CD4-positive, CD25-positive, alpha-beta regulatory T cell (primary cell): ENCODE measurements at regions not wholly inside any gene's neighbourhood (a gene's known extent, or its start where the extent isn't known, plus 50 kb on each side); places are given as distances from the start of the nearest gene placed in this dataset.
A peak's percentile ranks its signal among the peaks of the same experiment; 100 is the strongest.

Experiments
- ATAC-seq, 2 donors: fragments of 150-1000 bp; cut with Tn5 transposase; one replicate each; pipeline ENCODE4 v1.10.0; 2021; ENCODE audit warnings: low read depth in 2 of 2, moderate number of reproducible peaks in 2 of 2, moderate library complexity in 1 of 2
- DNase-seq, 3 donors: peaks; one replicate each; pipeline versions ENCODE4 v3.0.0 to v3.0.0-alpha.2; 2012 to 2022; ENCODE audit warnings: mixed read lengths in 1 of 3
- H3K27ac ChIP-seq: one replicate; pipeline ENCODE4 v1.7.0; 2013; ENCODE audit warnings: mild to moderate bottlenecking, low read length; ENCODE audit not compliant: insufficient read depth, poor library complexity, severe bottlenecking
- H3K27me3 ChIP-seq: one replicate; pipeline ENCODE4 v1.7.0; 2013; ENCODE audit warnings: low read length; ENCODE audit not compliant: control insufficient read depth, insufficient read depth
- H3K36me3 ChIP-seq: one replicate; pipeline ENCODE4 v1.7.0; 2013; ENCODE audit warnings: mild to moderate bottlenecking, low read length, moderate library complexity; ENCODE audit not compliant: control insufficient read depth, insufficient read depth
- H3K4me1 ChIP-seq: 2 replicates; pipeline ENCODE4 v1.7.0; 2013; ENCODE audit warnings: mild to moderate bottlenecking, low read length; ENCODE audit not compliant: insufficient read depth, control insufficient read depth, poor library complexity, severe bottlenecking
- H3K4me3 ChIP-seq: one replicate; pipeline ENCODE4 v1.7.0; 2013; ENCODE audit warnings: low read depth, mild to moderate bottlenecking, low read length, moderate library complexity
- H3K9me3 ChIP-seq, 2 experiments: 1 replicate in 1 of 2; 2 replicates in 1 of 2; pipeline ENCODE4 v1.7.0; 2013; ENCODE audit warnings: low read length in 2 of 2, mild to moderate bottlenecking in 1 of 2, moderate library complexity in 1 of 2; ENCODE audit not compliant: control insufficient read depth in 2 of 2
- H3K27ac Mint-ChIP-seq, 3 donors: one replicate each; pipeline ENCODE4 v1.8.0; 2020 to 2022; ENCODE audit warnings: mild to moderate bottlenecking in 3 of 3, mixed read lengths in 3 of 3, moderate library complexity in 2 of 3
- H3K27me3 Mint-ChIP-seq: one replicate; pipeline ENCODE4 v1.8.0; 2022; ENCODE audit warnings: mild to moderate bottlenecking, mixed read lengths
- H3K36me3 Mint-ChIP-seq: one replicate; pipeline ENCODE4 v1.8.0; 2020; ENCODE audit warnings: mixed read lengths
- H3K4me1 Mint-ChIP-seq, 4 donors: one replicate each; pipeline ENCODE4 v1.8.0; 2020 to 2022; ENCODE audit warnings: mixed read lengths in 4 of 4, mild to moderate bottlenecking in 1 of 4
- H3K4me3 Mint-ChIP-seq, 4 donors: one replicate each; pipeline ENCODE4 v1.8.0; 2020 to 2022; ENCODE audit warnings: mild to moderate bottlenecking in 4 of 4, mixed read lengths in 4 of 4, moderate library complexity in 3 of 4
- H3K9me3 Mint-ChIP-seq, 7 donors: one replicate each; pipeline ENCODE4 v1.8.0; 2020 to 2022; ENCODE audit warnings: mixed read lengths in 7 of 7, mild to moderate bottlenecking in 3 of 7, moderate library complexity in 2 of 7

- H3K36me3 ChIP-seq = no peaks in the 10 kb centered on the region
- H3K27me3 Mint-ChIP-seq = peaks cover 4% of the 10 kb centered on the region
Measured at GRCh38 chr5:118529361-118530144, 458.8 kb downstream of the DTWD2 start.

GRCh38 chr5:118522626-118523025, 465.7 kb downstream of the DTWD2 start:
- H3K27ac ChIP-seq = no peak overlapping the region
- no peaks in the 10 kb centered on the region for H3K36me3 Mint-ChIP-seq
- no peak overlapping the region for H3K27ac Mint-ChIP-seq
- H3K4me1 ChIP-seq = no peaks in the 10 kb centered on the region
- ATAC-seq (no peak), DNase-seq (no peak)
- no peaks in the 10 kb centered on the region for H3K4me1 Mint-ChIP-seq
- no peak overlapping the region for H3K4me3 Mint-ChIP-seq
- no peaks in the 10 kb centered on the region for H3K27me3 Mint-ChIP-seq
- H3K9me3 Mint-ChIP-seq = peaks cover 0 to 4% (median under 1%) of the 10 kb centered on the region in 7 donors
- no peaks in the 10 kb centered on the region for H3K27me3 ChIP-seq
- H3K4me3 ChIP-seq = no peak overlapping the region
- no peaks in the 10 kb centered on the region for H3K9me3 ChIP-seq
- H3K36me3 ChIP-seq = no peaks in the 10 kb centered on the region

More at GRCh38 chr5:118529361-118530144, 458.8 kb downstream of the DTWD2 start:
- Mint-ChIP-seq H3K4me1 (no peaks in the 10 kb centered on the region), H3K36me3 (no peaks in the 10 kb centered on the region), H3K9me3 (peaks cover 0 to 4% (median 0%) of the 10 kb centered on the region in 7 donors), H3K4me3 (no peak overlapping the region), H3K27ac (no peak overlapping the region)
- no peaks in the 10 kb centered on the region for H3K9me3 ChIP-seq
- no peak overlapping the region for H3K27ac ChIP-seq
- H3K4me1 ChIP-seq = no peaks in the 10 kb centered on the region
- ATAC-seq = no peak
- no peak for DNase-seq
- no peaks in the 10 kb centered on the region for H3K27me3 ChIP-seq
- no peak overlapping the region for H3K4me3 ChIP-seq

- H3K4me3 ChIP-seq = no peak overlapping the region
- DNase-seq = no peak
- no peaks in the 10 kb centered on the region for H3K36me3 ChIP-seq
- Mint-ChIP-seq H3K27me3 (no peaks in the 10 kb centered on the region), H3K27ac (no peak overlapping the region), H3K9me3 (peaks cover 0 to 3% (median 0%) of the 10 kb centered on the region in 7 donors), H3K36me3 (no peaks in the 10 kb centered on the region), H3K4me3 (no peak overlapping the region), H3K4me1 (no peaks in the 10 kb centered on the region)
- no peak overlapping the region for H3K27ac ChIP-seq
- no peaks in the 10 kb centered on the region for H3K27me3 ChIP-seq
- no peaks in the 10 kb centered on the region for H3K4me1 ChIP-seq
- ATAC-seq = peak in 1 of 2 donors; percentile 11
- no peaks in the 10 kb centered on the region for H3K9me3 ChIP-seq
Measured at GRCh38 chr5:118520771-118521415, 467.5 kb downstream of the DTWD2 start.

- no peaks in the 10 kb centered on the region for H3K27me3 ChIP-seq
- Mint-ChIP-seq H3K36me3 (no peaks in the 10 kb centered on the region), H3K27me3 (no peaks in the 10 kb centered on the region), H3K27ac (no peak overlapping the region), H3K4me1 (no peaks in the 10 kb centered on the region), H3K9me3 (peaks cover 0 to 5% (median 2%) of the 10 kb centered on the region in 7 donors), H3K4me3 (no peak overlapping the region)
- ATAC-seq (no peak), DNase-seq (no peak)
- no peaks in the 10 kb centered on the region for H3K36me3 ChIP-seq
- no peaks in the 10 kb centered on the region for H3K9me3 ChIP-seq
- H3K4me1 ChIP-seq = no peaks in the 10 kb centered on the region
- H3K4me3 ChIP-seq = no peak overlapping the region
- H3K27ac ChIP-seq = no peak overlapping the region
Measured at GRCh38 chr5:118519466-118519865, 468.9 kb downstream of the DTWD2 start.

GRCh38 chr5:118518720-118519119, 469.6 kb downstream of the DTWD2 start:
- Histone ChIP-seq H3K36me3 (no peaks in the 10 kb centered on the region), H3K27me3 (no peaks in the 10 kb centered on the region), H3K4me1 (no peaks in the 10 kb centered on the region), H3K9me3 (no peaks in the 10 kb centered on the region), H3K4me3 (no peak overlapping the region), H3K27ac (no peak overlapping the region)
- Mint-ChIP-seq H3K27me3 (no peaks in the 10 kb centered on the region), H3K9me3 (peaks cover 0 to 5% (median 2%) of the 10 kb centered on the region in 7 donors), H3K4me1 (no peaks in the 10 kb centered on the region), H3K4me3 (no peak overlapping the region), H3K27ac (no peak overlapping the region), H3K36me3 (no peaks in the 10 kb centered on the region)
- ATAC-seq = no peak
- no peak for DNase-seq

- H3K27ac ChIP-seq = no peak overlapping the region
- no peak overlapping the region for H3K4me3 ChIP-seq
- DNase-seq (no peak), ATAC-seq (no peak)
- no peaks in the 10 kb centered on the region for H3K36me3 ChIP-seq
- peaks cover 0 to 5% (median 3%) of the 10 kb centered on the region in 7 donors for H3K9me3 Mint-ChIP-seq
- H3K4me3 Mint-ChIP-seq = no peak overlapping the region
- no peaks in the 10 kb centered on the region for H3K9me3 ChIP-seq
- H3K27me3 ChIP-seq = no peaks in the 10 kb centered on the region
- H3K4me1 Mint-ChIP-seq = no peaks in the 10 kb centered on the region
- H3K4me1 ChIP-seq = no peaks in the 10 kb centered on the region
- H3K27me3 Mint-ChIP-seq = no peaks in the 10 kb centered on the region
- H3K36me3 Mint-ChIP-seq = no peaks in the 10 kb centered on the region
- no peak overlapping the region for H3K27ac Mint-ChIP-seq
Measured at GRCh38 chr5:118511846-118512245, 476.5 kb downstream of the DTWD2 start.

GRCh38 chr5:118506217-118506852, 482.0 kb downstream of the DTWD2 start:
- no peaks in the 10 kb centered on the region for H3K4me1 ChIP-seq
- no peak for DNase-seq
- no peak overlapping the region for H3K27ac ChIP-seq
- no peaks in the 10 kb centered on the region for H3K9me3 ChIP-seq
- H3K4me1 Mint-ChIP-seq = no peaks in the 10 kb centered on the region
- no peak overlapping the region for H3K4me3 ChIP-seq
- no peaks in the 10 kb centered on the region for H3K27me3 ChIP-seq
- no peak overlapping the region for H3K27ac Mint-ChIP-seq
- H3K36me3 Mint-ChIP-seq = no peaks in the 10 kb centered on the region
- H3K36me3 ChIP-seq = no peaks in the 10 kb centered on the region
- peaks cover 0 to 13% (median 3%) of the 10 kb centered on the region in 7 donors for H3K9me3 Mint-ChIP-seq
- H3K27me3 Mint-ChIP-seq = no peaks in the 10 kb centered on the region
- no peak for ATAC-seq
- H3K4me3 Mint-ChIP-seq = no peak overlapping the region
